Stimulated activated CD4-positive, alpha-beta T cell treated with anti-CD3 and anti-CD28 coated beads, Interleukin-15, amount 100 ng/mL, for 24 hours (primary cell): ENCODE measurements at regions not wholly inside any gene's neighbourhood (a gene's known extent, or its start where the extent isn't known, plus 50 kb on each side); places are given as distances from the start of the nearest gene placed in this dataset.

Experiments used
- DNase-seq: peaks from one replicate; pipeline ENCODE4 v3.0.0-alpha.2; 2020

- no peak for DNase-seq
Measured at GRCh38 chr12:89051065-89051677, 301.1 kb downstream of the DUSP6 start.

GRCh38 chr12:89047856-89048418, 304.4 kb downstream of the DUSP6 start:
- DNase-seq = no peak

GRCh38 chr12:89041078-89041477, 311.2 kb downstream of the DUSP6 start:
- no peak for DNase-seq

- DNase-seq = peak; percentile 90
Measured at GRCh38 chr12:89040146-89040964, 311.9 kb downstream of the DUSP6 start.

GRCh38 chr12:89038831-89039512, 313.3 kb downstream of the DUSP6 start:
- DNase-seq = peak; percentile 50

GRCh38 chr12:89033062-89033461, 319.2 kb downstream of the DUSP6 start:
- no peak for DNase-seq

- no peak for DNase-seq
Measured at GRCh38 chr12:89029961-89030360, 322.3 kb downstream of the DUSP6 start.

GRCh38 chr12:89024580-89024979, 327.7 kb downstream of the DUSP6 start:
- no peak for DNase-seq

GRCh38 chr12:89023936-89024335, 328.4 kb downstream of the DUSP6 start:
- no peak for DNase-seq

- no peak for DNase-seq
Measured at GRCh38 chr12:89020689-89021088, 331.6 kb downstream of the DUSP6 start.

GRCh38 chr12:89020121-89020480, 332.2 kb downstream of the DUSP6 start:
- DNase-seq = no peak

GRCh38 chr12:89019439-89020120, 332.7 kb downstream of the DUSP6 start:
- DNase-seq = peak; percentile 75

- peak; percentile 37 for DNase-seq
Measured at GRCh38 chr12:89016970-89017778, 335.1 kb downstream of the DUSP6 start.

GRCh38 chr12:89015419-89015818, 336.9 kb downstream of the DUSP6 start:
- no peak for DNase-seq

- DNase-seq = no peak
Measured at GRCh38 chr12:88998421-88998820, 353.9 kb downstream of the DUSP6 start.

GRCh38 chr12:88996200-88996788, 356.0 kb downstream of the DUSP6 start:
- DNase-seq = no peak

- no peak for DNase-seq
Measured at GRCh38 chr12:88994971-88995370, 357.3 kb downstream of the DUSP6 start.

- no peak for DNase-seq
Measured at GRCh38 chr12:88994537-88994936, 357.8 kb downstream of the DUSP6 start.

GRCh38 chr12:88993651-88994050, 358.6 kb downstream of the DUSP6 start:
- no peak for DNase-seq

GRCh38 chr12:88986056-88986455, 366.2 kb downstream of the DUSP6 start:
- DNase-seq = no peak

- DNase-seq = no peak
Measured at GRCh38 chr12:88985631-88986030, 366.7 kb downstream of the DUSP6 start.

- no peak for DNase-seq
Measured at GRCh38 chr12:88985011-88985410, 367.3 kb downstream of the DUSP6 start.
